NCI-H446 (cell line): ENCODE measurements at regions not wholly inside any gene's neighbourhood (a gene's known extent, or its start where the extent isn't known, plus 50 kb on each side); places are given as distances from the start of the nearest gene placed in this dataset.

Experiments
- DNase-seq, 2 experiments: peaks; one replicate each; lab custom pipeline; 2025; lab: John Stamatoyannopoulos, UW

DNA sequence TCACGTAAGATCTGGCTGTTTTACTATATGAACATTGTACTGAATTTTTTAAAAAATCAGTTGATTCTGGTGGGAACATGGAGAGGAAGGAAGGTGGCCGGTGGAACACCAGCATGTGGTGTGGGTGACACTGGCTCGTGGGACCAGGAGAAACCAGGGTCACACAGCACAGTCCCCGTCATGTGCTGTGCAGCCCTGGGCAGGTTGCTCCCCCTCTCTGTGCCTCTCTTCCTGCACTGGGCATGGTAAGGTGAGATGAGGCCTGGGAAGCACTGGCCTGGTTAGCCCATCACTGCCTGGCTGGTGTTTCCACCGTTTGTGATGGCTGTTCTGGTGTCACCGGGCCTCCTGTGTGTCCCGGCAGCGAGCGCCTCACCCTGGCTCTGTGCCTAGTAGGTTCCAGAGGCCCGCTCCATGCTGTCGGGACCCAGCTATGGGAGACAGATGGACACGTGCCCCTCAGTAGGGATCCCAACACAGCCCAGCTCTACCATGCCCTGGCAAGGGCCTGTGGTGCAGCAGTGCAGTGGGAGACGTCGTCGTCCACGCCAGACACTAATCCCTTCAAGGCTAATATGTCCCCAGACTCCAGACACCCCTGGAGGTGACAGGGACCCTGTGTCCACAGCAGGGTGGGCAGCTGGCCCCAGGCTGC lies 88.2 kb upstream of the LINC01488 start:
- no peak for DNase-seq

GRCh38 chr11:69393865-69394233 lies 87.6 kb upstream of the LINC01488 start:
- DNase-seq: no peak

GRCh38 chr11:69394234-69394868 lies 87.1 kb upstream of the LINC01488 start:
- no peak for DNase-seq

- no peak for DNase-seq
These were observed 86.6 kb upstream of the LINC01488 start for GRCh38 chr11:69394869-69395246.

- DNase-seq: no peak
These were observed 86.2 kb upstream of the LINC01488 start for GRCh38 chr11:69395287-69395686.

- no peak for DNase-seq
These were observed 85.2 kb upstream of the LINC01488 start for GRCh38 chr11:69396051-69396947.

DNA sequence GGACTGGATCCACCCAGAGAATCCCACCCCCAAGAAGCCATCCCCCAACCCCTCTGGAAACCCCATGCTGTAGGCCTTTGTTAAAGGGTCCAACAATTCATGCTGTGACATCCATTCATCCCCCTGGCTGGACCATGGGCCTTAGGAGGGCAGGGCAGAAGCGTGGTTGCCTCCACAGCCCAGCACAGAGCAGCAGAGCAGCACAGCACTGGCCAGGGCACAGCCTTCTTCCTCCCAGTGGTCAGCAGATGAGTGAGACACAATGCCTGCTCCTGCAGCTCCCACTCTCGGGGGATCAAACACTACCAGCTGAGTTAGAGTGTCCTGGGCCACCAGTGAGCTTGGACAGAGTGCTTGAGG lies 84.5 kb upstream of the LINC01488 start:
- DNase-seq: no peak

DNA sequence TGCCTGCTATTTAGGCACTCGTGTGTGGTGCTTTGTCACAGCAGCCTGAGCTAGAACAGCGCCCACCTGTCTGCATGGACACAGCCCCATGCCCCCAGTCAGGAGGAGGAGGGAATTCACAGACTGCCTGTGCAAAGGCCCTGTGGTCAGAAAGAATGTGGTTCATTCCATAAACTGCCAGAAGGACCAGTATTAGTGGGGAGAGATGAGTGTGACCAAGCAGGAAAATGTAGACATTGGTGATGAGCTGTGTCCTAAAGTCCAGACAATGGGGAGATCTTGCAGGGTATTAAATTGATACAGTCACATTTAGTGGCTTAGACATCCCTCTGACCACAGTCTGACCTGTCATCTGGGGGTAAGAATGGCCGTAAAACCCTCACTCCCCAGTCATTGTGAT lies 83.7 kb upstream of the LINC01488 start:
- DNase-seq: no peak

- no peak for DNase-seq
These were observed 82.7 kb upstream of the LINC01488 start for GRCh38 chr11:69398529-69399492.

DNA sequence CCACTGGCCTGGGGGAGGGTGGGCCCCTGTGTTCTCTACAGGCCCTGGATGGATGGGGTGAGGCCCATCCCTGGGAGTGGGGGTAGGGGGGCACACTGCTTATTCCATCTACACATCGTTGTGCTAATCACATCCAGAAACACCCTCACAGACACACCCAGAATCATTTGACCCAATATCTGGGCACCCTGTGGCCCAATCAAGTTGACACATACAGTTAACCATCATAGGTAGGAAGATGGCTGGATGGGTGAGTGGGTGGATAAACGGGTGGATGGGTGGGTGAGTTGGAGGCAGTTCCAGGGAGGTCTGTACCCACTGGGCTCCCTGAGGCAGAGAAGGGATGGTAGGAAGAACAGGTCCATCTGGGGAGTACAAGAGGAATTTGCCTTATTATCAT lies 81.3 kb upstream of the LINC01488 start:
- no peak for DNase-seq

DNA sequence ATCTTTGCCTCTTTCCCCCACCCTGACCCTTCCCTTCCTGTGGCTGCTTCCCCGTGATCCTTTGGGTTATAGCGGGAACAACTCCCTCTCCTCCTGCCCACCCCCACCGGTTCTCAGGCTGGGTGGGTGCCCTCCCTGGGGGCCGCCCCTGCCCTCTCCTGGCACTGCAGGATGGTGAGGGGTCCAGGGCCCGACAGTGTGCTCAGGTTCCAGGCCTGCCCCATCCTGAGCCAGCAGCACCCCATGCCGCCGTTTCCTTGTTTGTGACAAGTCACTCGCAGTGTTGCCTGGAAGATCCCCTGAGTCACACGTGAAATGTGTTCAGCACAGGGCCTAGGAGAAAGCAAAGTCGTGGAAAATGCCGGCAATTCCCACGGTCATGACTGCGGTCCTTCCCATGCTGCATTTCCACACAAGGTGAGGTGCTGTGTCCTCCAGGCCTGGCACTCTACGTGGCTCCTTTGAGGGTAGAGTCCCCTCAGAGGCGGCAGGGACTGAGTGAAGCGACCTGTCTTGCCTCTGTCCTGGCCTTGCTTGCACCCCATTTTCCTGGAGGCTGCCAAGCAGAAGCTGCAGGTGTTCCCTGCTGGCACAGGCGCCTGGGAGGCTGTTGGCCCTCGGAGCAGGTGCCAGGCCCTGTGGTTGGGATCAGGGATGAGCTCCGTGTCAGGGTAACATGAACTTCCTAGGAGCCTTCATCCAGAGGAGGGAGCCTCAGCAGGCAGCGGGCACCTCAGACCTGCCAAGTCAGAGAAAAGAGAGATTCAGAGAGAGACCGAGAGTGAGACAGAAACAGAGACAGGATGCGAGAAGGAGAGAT lies 80.5 kb upstream of the LINC01488 start:
- no peak for DNase-seq

- DNase-seq: no peak
These were observed 79.7 kb upstream of the LINC01488 start for GRCh38 chr11:69401715-69402114.

GRCh38 chr11:69402251-69402887 lies 79.1 kb upstream of the LINC01488 start:
- DNase-seq: no peak

- DNase-seq: no peak
These were observed 77.8 kb upstream of the LINC01488 start for GRCh38 chr11:69403556-69404215.

DNA sequence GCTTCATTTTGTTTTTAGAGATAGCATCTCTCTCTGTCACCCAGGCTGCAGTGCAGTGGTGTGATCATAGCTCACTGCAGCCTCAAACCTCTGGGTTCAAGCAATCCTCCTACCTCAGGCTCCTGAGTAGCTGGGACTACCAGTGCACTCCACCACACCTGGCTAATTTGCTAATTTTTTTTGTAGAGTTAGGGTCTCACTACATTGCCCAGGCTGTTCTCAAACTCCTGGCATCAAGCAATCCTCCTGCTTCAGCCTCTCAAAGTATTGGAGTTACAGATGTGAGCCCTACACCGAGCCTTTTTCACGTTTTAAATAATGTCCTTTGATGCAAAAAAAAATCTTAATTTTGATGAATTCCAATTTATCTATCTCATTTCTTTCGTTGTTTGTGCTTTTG lies 75.4 kb upstream of the LINC01488 start:
- no peak for DNase-seq

DNA sequence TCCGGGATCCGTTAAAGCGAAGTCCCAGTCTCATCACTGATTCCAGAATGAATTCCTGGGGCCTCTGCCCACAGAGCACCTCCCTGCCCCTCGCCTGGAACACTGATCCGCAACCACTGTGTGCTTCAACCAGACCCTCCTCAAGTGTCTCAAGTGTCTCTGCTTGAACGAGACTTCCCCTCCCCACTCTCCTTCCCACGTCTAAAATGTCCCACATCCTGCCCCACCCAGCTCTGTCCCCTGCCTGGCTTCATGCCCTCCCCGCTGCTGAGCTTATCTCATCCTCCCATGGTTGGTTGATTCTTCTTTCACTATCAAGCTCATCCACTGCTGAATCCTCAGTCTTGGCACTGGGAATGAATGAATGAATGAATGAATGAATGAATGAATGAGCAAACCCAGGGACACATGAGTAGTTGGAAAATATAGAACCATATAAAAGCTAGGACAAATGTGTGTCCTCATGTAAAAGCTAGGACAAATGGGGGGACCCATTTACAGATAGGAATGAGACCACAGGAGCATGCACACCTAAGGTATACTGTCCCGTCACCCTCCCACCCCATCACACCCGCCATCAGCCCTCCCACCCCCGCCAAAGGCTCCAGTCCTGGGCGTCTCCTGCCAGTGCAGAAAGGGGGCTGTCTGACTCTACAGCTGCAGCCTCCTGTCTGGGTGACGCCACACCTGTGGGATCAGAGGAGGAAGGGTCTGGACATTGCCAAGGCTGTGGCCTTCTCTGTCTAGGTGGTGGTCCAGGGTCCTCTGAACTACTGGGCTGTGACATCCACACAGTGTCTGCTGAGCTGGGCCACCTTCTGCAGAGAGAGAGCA lies 71.4 kb upstream of the LINC01488 start:
- no peak for DNase-seq

DNA sequence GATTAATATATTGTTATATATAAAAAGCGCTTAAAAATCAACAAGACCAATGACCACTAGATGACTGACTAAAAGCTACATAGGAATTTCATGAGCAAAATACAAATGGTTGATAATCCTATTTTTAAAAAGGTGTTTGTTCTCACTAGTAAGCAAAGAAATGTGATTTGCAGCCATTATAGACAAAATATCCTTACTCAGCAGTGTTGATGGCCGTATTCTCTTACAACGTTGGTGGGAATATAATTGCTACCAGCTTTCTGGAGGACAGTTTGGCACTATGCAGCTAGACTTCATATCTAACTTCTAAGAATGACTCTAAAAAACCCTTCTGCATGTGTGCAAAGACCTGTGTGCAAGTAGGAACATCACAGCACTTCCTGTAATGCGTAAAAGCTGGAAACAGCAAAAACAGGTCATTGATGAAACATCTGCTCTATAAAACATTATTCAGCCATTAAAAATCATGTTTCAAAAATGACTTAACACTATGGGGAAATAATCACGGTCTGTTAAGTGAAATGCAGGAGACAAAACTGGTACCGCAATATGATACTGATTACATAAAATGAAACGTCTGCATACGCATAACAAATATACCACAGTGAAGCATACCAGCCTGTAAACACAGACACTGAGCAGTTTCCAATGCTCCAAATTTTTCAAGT lies 70.1 kb upstream of the LINC01488 start:
- no peak for DNase-seq

DNA sequence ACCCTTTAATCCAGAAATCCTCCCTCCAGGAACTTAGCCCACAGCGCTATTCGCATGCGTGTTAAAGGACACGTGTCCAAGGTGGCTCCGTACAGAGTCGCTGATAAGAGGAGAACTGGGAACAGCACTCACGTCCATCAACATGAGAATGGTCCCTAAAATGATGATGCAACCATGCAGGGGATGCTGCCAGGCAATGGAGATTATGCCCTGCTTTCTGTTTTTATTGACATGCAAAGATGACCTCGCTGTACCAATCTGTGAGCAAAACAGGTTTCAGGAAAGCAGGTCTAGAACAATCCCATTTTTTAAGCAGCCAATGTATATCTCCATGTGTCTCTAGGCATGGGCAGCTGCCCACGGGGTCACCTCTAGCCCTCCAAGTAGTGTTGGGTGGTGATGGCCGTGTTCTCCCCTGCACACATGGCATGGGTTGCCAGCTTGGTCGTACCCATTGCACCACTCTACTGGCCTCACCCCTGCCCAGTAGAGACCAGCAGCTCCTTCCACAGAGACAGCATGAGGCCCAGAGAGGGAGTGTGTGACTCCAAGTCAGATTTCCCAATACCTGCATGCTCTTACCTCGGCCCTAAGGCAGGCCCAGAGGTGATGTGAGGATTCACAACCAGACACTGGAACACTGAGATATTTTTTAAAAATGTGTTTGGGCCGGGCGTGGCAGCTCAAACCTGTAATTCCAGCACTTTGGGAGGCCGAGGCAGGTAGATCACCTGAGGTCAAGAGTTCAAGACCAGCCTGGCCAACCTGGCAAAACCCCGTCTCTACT lies 68.3 kb upstream of the LINC01488 start:
- DNase-seq: no peak
